ENCODE measurements at regions not wholly inside any gene's neighbourhood (a gene's known extent, or its start where the extent isn't known, plus 50 kb on each side); places are given as distances from the start of the nearest gene placed in this dataset.

GRCh38 chr3:150050510-150050909, 79.8 kb upstream of the PFN2 start:
- Histone ChIP-seq H3K4me3 (replicated peaks in 1 of 3; ENCODE audit: low read depth in 2 of 3, low read length in 3 of 3) (no peak overlapping the region), H3K27ac (ENCODE audit: low read depth in 1 of 2, low read length in 2 of 2) (no peak overlapping the region), H3K27me3 (ENCODE audit: control insufficient read depth in 2 of 2, insufficient read depth in 2 of 2, low read length in 2 of 2) (no peaks in the 10 kb centered on the region), H3K79me2 (ENCODE audit: insufficient read depth, low read length) (no peaks in the 10 kb centered on the region), H3K4me1 (ENCODE audit: control insufficient read depth in 1 of 2, insufficient read depth in 2 of 2, low read length in 2 of 2) (no peaks in the 10 kb centered on the region), H3K36me3 (replicated peaks in 1 of 2; ENCODE audit: control insufficient read depth in 1 of 2, insufficient read depth in 2 of 2, low read length in 2 of 2) (no peaks in the 10 kb centered on the region), H3K4me2 (replicated peaks; ENCODE audit: extremely low read depth, low read length, poor library complexity, severe bottlenecking) (no peak overlapping the region), H3K9me3 (replicated peaks in 1 of 2; ENCODE audit: control insufficient read depth in 1 of 2, insufficient read depth in 1 of 2, low read length in 2 of 2) (peaks cover 0 to 3% of the 10 kb centered on the region in 2 donors), H3K9ac (ENCODE audit: insufficient read depth, low read length, poor library complexity, severe bottlenecking) (no peak overlapping the region), H2AFZ (ENCODE audit: insufficient read depth, low read depth, low read length, poor library complexity, severe bottlenecking) (no peak overlapping the region), H4K20me1 (ENCODE audit: insufficient read depth, low read length) (no peaks in the 10 kb centered on the region)
- no peak for DNase-seq
- H3K4me3 Mint-ChIP-seq = peak overlapping the region in 1 of 2 donors; percentile 1
- no peak overlapping the region for H3K27ac Mint-ChIP-seq
- H3K9me3 Mint-ChIP-seq = peaks cover 3 to 13% (median 9%) of the 10 kb centered on the region in 7 donors
- no peaks in the 10 kb centered on the region for H3K4me1 Mint-ChIP-seq
- intact Hi-C loops (cut with micrococcal nuclease) = no loop called here
- 93% methylated on average over 23 of the region's 25 CpGs for WGBS (ENCODE audit: insufficient coverage)
- H3K27me3 Mint-ChIP-seq (ENCODE audit: low read depth in 3 of 3) = peaks cover 2 to 5% (median 3%) of the 10 kb centered on the region in 3 donors
- no peaks in the 10 kb centered on the region for H3K36me3 Mint-ChIP-seq
- no peak for TF ChIP-seq CTCF (IDR thresholded peaks at IDR 0.05)

- no peak overlapping the region for H3K9ac ChIP-seq (ENCODE audit: insufficient read depth, low read length, poor library complexity, severe bottlenecking)
- Mint-ChIP-seq H3K4me1 (no peaks in the 10 kb centered on the region), H3K27ac (no peak overlapping the region), H3K9me3 (peaks cover 3 to 13% (median 7%) of the 10 kb centered on the region in 7 donors), H3K36me3 (no peaks in the 10 kb centered on the region), H3K27me3 (ENCODE audit: low read depth in 3 of 3) (peaks cover 2 to 7% (median 3%) of the 10 kb centered on the region in 3 donors), H3K4me3 (no peak overlapping the region)
- H2AFZ ChIP-seq (ENCODE audit: insufficient read depth, low read depth, low read length, poor library complexity, severe bottlenecking) = no peak overlapping the region
- H3K79me2 ChIP-seq (ENCODE audit: insufficient read depth, low read length) = no peaks in the 10 kb centered on the region
- no peaks in the 10 kb centered on the region for H3K27me3 ChIP-seq (ENCODE audit: control insufficient read depth in 2 of 2, insufficient read depth in 2 of 2, low read length in 2 of 2)
- H3K4me2 ChIP-seq (replicated peaks; ENCODE audit: extremely low read depth, low read length, poor library complexity, severe bottlenecking) = no peak overlapping the region
- H3K9me3 ChIP-seq (replicated peaks in 1 of 2; ENCODE audit: control insufficient read depth in 1 of 2, insufficient read depth in 1 of 2, low read length in 2 of 2) = peaks cover 0 to 3% of the 10 kb centered on the region in 2 donors
- no peak overlapping the region for H3K27ac ChIP-seq (ENCODE audit: low read depth in 1 of 2, low read length in 2 of 2)
- no CpG with 5 or more reads among the region's 1 CpG for WGBS (ENCODE audit: insufficient coverage)
- intact Hi-C loops (cut with micrococcal nuclease) = no loop called here
- H3K4me1 ChIP-seq (ENCODE audit: control insufficient read depth in 1 of 2, insufficient read depth in 2 of 2, low read length in 2 of 2) = no peaks in the 10 kb centered on the region
- no peak overlapping the region for H3K4me3 ChIP-seq (replicated peaks in 1 of 3; ENCODE audit: low read depth in 2 of 3, low read length in 3 of 3)
- H4K20me1 ChIP-seq (ENCODE audit: insufficient read depth, low read length) = no peaks in the 10 kb centered on the region
- DNase-seq = no peak
- TF ChIP-seq CTCF (IDR thresholded peaks at IDR 0.05) = no peak
- no peaks in the 10 kb centered on the region for H3K36me3 ChIP-seq (replicated peaks in 1 of 2; ENCODE audit: control insufficient read depth in 1 of 2, insufficient read depth in 2 of 2, low read length in 2 of 2)
Measured at GRCh38 chr3:150049317-150049716, 78.6 kb upstream of the PFN2 start.

All from CD14-positive monocyte (primary cell).